ENCODE measurements at regions not wholly inside any gene's neighbourhood (a gene's known extent, or its start where the extent isn't known, plus 50 kb on each side); places are given as distances from the start of the nearest gene placed in this dataset.
"Not testable (repeated sequence)": the region's sequence is repeated elsewhere in the genome, so short reads cannot be mapped to it uniquely, and the experiment has no call there.

GRCh38 chr9:99660191-99660636, 161.5 kb upstream of the NR4A3 start:
- no peak for DNase-seq

- DNase-seq = no peak
Measured at GRCh38 chr9:99663297-99663696, 158.4 kb upstream of the NR4A3 start.

GRCh38 chr9:99663856-99664255, 157.8 kb upstream of the NR4A3 start:
- DNase-seq = no peak

- DNase-seq = no peak
Measured at GRCh38 chr9:99666571-99666970, 155.1 kb upstream of the NR4A3 start.

- DNase-seq = not testable (repeated sequence)
Measured at GRCh38 chr9:99670886-99671285, 150.8 kb upstream of the NR4A3 start.

GRCh38 chr9:99677281-99677680, 144.4 kb upstream of the NR4A3 start:
- DNase-seq = no peak

- DNase-seq = no peak
Measured at GRCh38 chr9:99678566-99678965, 143.1 kb upstream of the NR4A3 start.

GRCh38 chr9:99680191-99680590, 141.5 kb upstream of the NR4A3 start:
- DNase-seq = no peak

GRCh38 chr9:99681113-99681512, 140.6 kb upstream of the NR4A3 start:
- no peak for DNase-seq

GRCh38 chr9:99682378-99682777, 139.3 kb upstream of the NR4A3 start:
- no peak for DNase-seq

- no peak for DNase-seq
Measured at GRCh38 chr9:99682870-99683269, 138.8 kb upstream of the NR4A3 start.

- DNase-seq = peak; percentile 61
Measured at GRCh38 chr9:99690573-99690972, 131.1 kb upstream of the NR4A3 start.

GRCh38 chr9:99693888-99694287, 127.8 kb upstream of the NR4A3 start:
- no peak for DNase-seq

- no peak for DNase-seq
Measured at GRCh38 chr9:99694393-99694792, 127.3 kb upstream of the NR4A3 start.

- DNase-seq = no peak
Measured at GRCh38 chr9:99699396-99699795, 122.3 kb upstream of the NR4A3 start.

GRCh38 chr9:99712214-99712613, 109.5 kb upstream of the NR4A3 start:
- no peak for DNase-seq

- no peak for DNase-seq
Measured at GRCh38 chr9:99713838-99714306, 107.8 kb upstream of the NR4A3 start.

GRCh38 chr9:99718631-99719030, 103.1 kb upstream of the NR4A3 start:
- no peak for DNase-seq

- DNase-seq = no peak
Measured at GRCh38 chr9:99720455-99721050, 101.1 kb upstream of the NR4A3 start.

GRCh38 chr9:99721898-99722297, 99.8 kb upstream of the NR4A3 start:
- no peak for DNase-seq

- no peak for DNase-seq
Measured at GRCh38 chr9:99722877-99723276, 98.8 kb upstream of the NR4A3 start.

GRCh38 chr9:99724640-99725039, 97.0 kb upstream of the NR4A3 start:
- DNase-seq = no peak

- no peak for DNase-seq
Measured at GRCh38 chr9:99725852-99726251, 95.8 kb upstream of the NR4A3 start.

GRCh38 chr9:99726758-99727157, 94.9 kb upstream of the NR4A3 start:
- no peak for DNase-seq

GRCh38 chr9:99730062-99730461, 91.6 kb upstream of the NR4A3 start:
- DNase-seq = peak; percentile 2

Data from retina (tissue), 1 donor.